Neural cell (in vitro differentiated cells): ENCODE measurements at regions not wholly inside any gene's neighbourhood (a gene's known extent, or its start where the extent isn't known, plus 50 kb on each side); places are given as distances from the start of the nearest gene placed in this dataset.

Experiments used
- H2AFZ ChIP-seq: fragments of 200-600, 300-800 bp; sonication (generic), shearing (Covaris generic); 2 replicates; pipeline ENCODE4 v1.6.0; 2014; ENCODE audit warnings: low read depth, mild to moderate bottlenecking, antibody characterized with exemption, low read length, moderate library complexity
- H3F3A ChIP-seq: fragments of 200-600 bp; shearing (Covaris generic); 2 replicates; pipeline ENCODE4 v1.6.1; 2016; ENCODE audit warnings: mild to moderate bottlenecking, moderate library complexity, mixed read lengths, antibody characterized with exemption, low read length; ENCODE audit not compliant: insufficient read depth, poor library complexity, severe bottlenecking
- H3K27ac ChIP-seq: fragments of 200-600, 300-800 bp; sonication (generic), shearing (Covaris generic); 2 replicates; pipeline ENCODE4 v1.5.1; 2014; ENCODE audit warnings: mild to moderate bottlenecking, low read length, moderate library complexity
- H3K27me3 ChIP-seq: fragments of 300-800, 200-600 bp; sonication (generic), shearing (Covaris generic); 2 replicates; pipeline ENCODE4 v1.6.0; 2014; ENCODE audit warnings: mild to moderate bottlenecking, low read depth, low read length, moderate library complexity; ENCODE audit not compliant: insufficient read depth
- H3K36me3 ChIP-seq: fragments of 300-800, 200-600 bp; sonication (generic), shearing (Covaris generic); 2 replicates; pipeline ENCODE4 v1.5.1; 2014; ENCODE audit warnings: mild to moderate bottlenecking, antibody characterized with exemption, low read length, moderate library complexity; ENCODE audit not compliant: insufficient read depth
- H3K4me2 ChIP-seq: fragments of 300-800, 200-600 bp; sonication (generic), shearing (Covaris generic); 2 replicates; pipeline ENCODE4 v1.6.0; 2014; ENCODE audit warnings: mild to moderate bottlenecking, low read length
- H3K4me3 ChIP-seq: fragments of 300-800, 200-600 bp; sonication (generic), shearing (Covaris generic); 2 replicates; pipeline ENCODE4 v1.5.1; 2014; ENCODE audit warnings: mild to moderate bottlenecking, low read length, moderate library complexity
- H3K79me2 ChIP-seq: fragments of 200-600 bp; shearing (Covaris generic); replicated peaks from 2 replicates; pipeline ENCODE4 v1.6.0; 2014; ENCODE audit warnings: mild to moderate bottlenecking, low read length, moderate library complexity; ENCODE audit not compliant: insufficient read depth
- H3K9ac ChIP-seq: fragments of 300-800, 200-600 bp; sonication (generic), shearing (Covaris generic); 2 replicates; pipeline ENCODE4 v1.6.1; 2016; ENCODE audit warnings: mild to moderate bottlenecking, low read length, mixed read lengths
- H3K9me2 ChIP-seq: fragments of 200-600 bp; shearing (Covaris generic); 2 replicates; pipeline ENCODE4 v1.6.1; 2016; ENCODE audit warnings: mild to moderate bottlenecking, low read length, mixed read lengths; ENCODE audit not compliant: insufficient read depth
- H3K9me3 ChIP-seq: fragments of 200-600, 300-800 bp; sonication (generic), shearing (Covaris generic); 2 replicates; pipeline ENCODE4 v1.6.1; 2016; ENCODE audit warnings: mild to moderate bottlenecking, mixed run types, low read length, moderate library complexity, mixed read lengths
- H4K20me1 ChIP-seq: fragments of 200-600 bp; shearing (Covaris generic); 2 replicates; pipeline ENCODE4 v1.6.1; 2016; ENCODE audit warnings: mild to moderate bottlenecking, mixed run types; ENCODE audit not compliant: insufficient read depth
- CTCF ChIP-seq: fragments of 450-650 bp; IDR thresholded peaks from 2 replicates; pipeline ENCODE4 v1.5.1; 2014; ENCODE audit warnings: antibody characterized with exemption, mild to moderate bottlenecking, moderate library complexity; ENCODE audit not compliant: poor library complexity, severe bottlenecking
- EP300 ChIP-seq: fragments of 450-650 bp; conservative IDR thresholded peaks from 2 replicates; pipeline ENCODE4 v1.6.1; 2014; ENCODE audit warnings: antibody characterized with exemption, mild to moderate bottlenecking, moderate library complexity; ENCODE audit not compliant: poor library complexity, severe bottlenecking
- EZH2 ChIP-seq: fragments of 200-600, 300-800 bp; shearing (Covaris generic), sonication (generic); IDR thresholded peaks from 2 replicates; pipeline ENCODE4 v1.6.1; 2014; ENCODE audit warnings: antibody characterized with exemption, low read length, borderline replicate concordance, mild to moderate bottlenecking; ENCODE audit not compliant: insufficient read depth, poor library complexity, severe bottlenecking
- MXI1 ChIP-seq: fragments of 450-650 bp; conservative IDR thresholded peaks from 2 replicates; pipeline ENCODE4 v1.6.1; 2014; ENCODE audit warnings: antibody characterized with exemption, mild to moderate bottlenecking; ENCODE audit not compliant: poor library complexity, severe bottlenecking
- POLR2AphosphoS5 ChIP-seq: IDR thresholded peaks from 2 replicates; pipeline ENCODE4 v1.6.1; 2012
- RAD21 ChIP-seq: fragments of 450-650 bp; conservative IDR thresholded peaks from 2 replicates; pipeline ENCODE4 v1.6.1; 2014; ENCODE audit warnings: antibody characterized with exemption, mild to moderate bottlenecking, moderate library complexity
- SMC3 ChIP-seq: fragments of 450-650 bp; conservative IDR thresholded peaks from 2 replicates; pipeline ENCODE4 v1.6.1; 2014; ENCODE audit warnings: antibody characterized with exemption, mild to moderate bottlenecking, moderate library complexity; ENCODE audit not compliant: poor library complexity
- TAF1 ChIP-seq: IDR thresholded peaks from 2 replicates; pipeline ENCODE4 v1.6.1; 2012; ENCODE audit warnings: low read depth
- TF ChIP-seq, protein P1 (sequence below): IDR thresholded peaks from 2 replicates; pipeline ENCODE4 v1.6.1; 2012; ENCODE audit warnings: borderline replicate concordance

- no peak overlapping the region for H2AFZ ChIP-seq
- H3K9me3 ChIP-seq: no peaks in the 10 kb centered on the region
- no peaks in the 10 kb centered on the region for H3K79me2 ChIP-seq
- no peak overlapping the region for H3K9ac ChIP-seq
- H4K20me1 ChIP-seq: no peaks in the 10 kb centered on the region
- H3K27me3 ChIP-seq: no peaks in the 10 kb centered on the region
- TF ChIP-seq EZH2 (no peak), RAD21 (no peak), CTCF (no peak), POLR2AphosphoS5 (no peak), EP300 (no peak), TAF1 (no peak), MXI1 (no peak), SMC3 (no peak)
- TF ChIP-seq, protein P1, sequence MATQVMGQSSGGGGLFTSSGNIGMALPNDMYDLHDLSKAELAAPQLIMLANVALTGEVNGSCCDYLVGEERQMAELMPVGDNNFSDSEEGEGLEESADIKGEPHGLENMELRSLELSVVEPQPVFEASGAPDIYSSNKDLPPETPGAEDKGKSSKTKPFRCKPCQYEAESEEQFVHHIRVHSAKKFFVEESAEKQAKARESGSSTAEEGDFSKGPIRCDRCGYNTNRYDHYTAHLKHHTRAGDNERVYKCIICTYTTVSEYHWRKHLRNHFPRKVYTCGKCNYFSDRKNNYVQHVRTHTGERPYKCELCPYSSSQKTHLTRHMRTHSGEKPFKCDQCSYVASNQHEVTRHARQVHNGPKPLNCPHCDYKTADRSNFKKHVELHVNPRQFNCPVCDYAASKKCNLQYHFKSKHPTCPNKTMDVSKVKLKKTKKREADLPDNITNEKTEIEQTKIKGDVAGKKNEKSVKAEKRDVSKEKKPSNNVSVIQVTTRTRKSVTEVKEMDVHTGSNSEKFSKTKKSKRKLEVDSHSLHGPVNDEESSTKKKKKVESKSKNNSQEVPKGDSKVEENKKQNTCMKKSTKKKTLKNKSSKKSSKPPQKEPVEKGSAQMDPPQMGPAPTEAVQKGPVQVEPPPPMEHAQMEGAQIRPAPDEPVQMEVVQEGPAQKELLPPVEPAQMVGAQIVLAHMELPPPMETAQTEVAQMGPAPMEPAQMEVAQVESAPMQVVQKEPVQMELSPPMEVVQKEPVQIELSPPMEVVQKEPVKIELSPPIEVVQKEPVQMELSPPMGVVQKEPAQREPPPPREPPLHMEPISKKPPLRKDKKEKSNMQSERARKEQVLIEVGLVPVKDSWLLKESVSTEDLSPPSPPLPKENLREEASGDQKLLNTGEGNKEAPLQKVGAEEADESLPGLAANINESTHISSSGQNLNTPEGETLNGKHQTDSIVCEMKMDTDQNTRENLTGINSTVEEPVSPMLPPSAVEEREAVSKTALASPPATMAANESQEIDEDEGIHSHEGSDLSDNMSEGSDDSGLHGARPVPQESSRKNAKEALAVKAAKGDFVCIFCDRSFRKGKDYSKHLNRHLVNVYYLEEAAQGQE: no peak
- H3K4me3 ChIP-seq: no peak overlapping the region
- no peaks in the 10 kb centered on the region for H3K9me2 ChIP-seq
- no peaks in the 10 kb centered on the region for H3F3A ChIP-seq
- no peak overlapping the region for H3K4me2 ChIP-seq
- H3K36me3 ChIP-seq: no peaks in the 10 kb centered on the region
- H3K27ac ChIP-seq: no peak overlapping the region
These were observed 208.3 kb downstream of the LRIG3 start for GRCh38 chr12:58711974-58712373.

- TF ChIP-seq, protein P1: no peak
- TF ChIP-seq EZH2 (no peak), MXI1 (no peak), SMC3 (no peak), POLR2AphosphoS5 (no peak), EP300 (no peak), RAD21 (no peak), CTCF (no peak), TAF1 (no peak)
- Histone ChIP-seq H3K9me3 (no peaks in the 10 kb centered on the region), H3K4me2 (no peak overlapping the region), H3K36me3 (no peaks in the 10 kb centered on the region), H3K9ac (no peak overlapping the region), H3K27ac (no peak overlapping the region), H4K20me1 (no peaks in the 10 kb centered on the region), H3F3A (no peaks in the 10 kb centered on the region), H2AFZ (no peak overlapping the region), H3K9me2 (no peaks in the 10 kb centered on the region), H3K79me2 (no peaks in the 10 kb centered on the region), H3K4me3 (no peak overlapping the region), H3K27me3 (no peaks in the 10 kb centered on the region)
These were observed 207.3 kb downstream of the LRIG3 start for GRCh38 chr12:58712976-58713375.
